ENCODE measurements at regions not wholly inside any gene's neighbourhood (a gene's known extent, or its start where the extent isn't known, plus 50 kb on each side); places are given as distances from the start of the nearest gene placed in this dataset.

DNA sequence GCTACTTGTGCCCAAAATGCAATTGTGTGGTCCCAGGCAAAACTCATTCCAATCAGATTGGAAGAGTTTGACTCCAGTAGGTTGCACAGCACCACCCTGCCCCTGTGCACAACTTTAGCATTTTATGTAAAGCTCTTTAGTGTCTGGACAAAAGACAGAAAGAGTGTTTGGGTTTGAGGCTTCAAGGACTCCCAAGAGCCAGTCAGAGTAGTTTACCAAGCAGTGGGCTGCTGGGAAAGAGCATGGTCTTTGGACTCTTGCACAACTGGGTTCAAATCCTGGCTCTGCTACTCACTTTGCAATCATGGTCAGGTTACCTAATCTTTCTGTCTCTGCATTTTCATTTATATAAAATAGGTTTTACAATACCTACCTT is 75.8 kb upstream of the UMPS start:
- intact Hi-C loops (cut with micrococcal nuclease) = no loop called here

DNA sequence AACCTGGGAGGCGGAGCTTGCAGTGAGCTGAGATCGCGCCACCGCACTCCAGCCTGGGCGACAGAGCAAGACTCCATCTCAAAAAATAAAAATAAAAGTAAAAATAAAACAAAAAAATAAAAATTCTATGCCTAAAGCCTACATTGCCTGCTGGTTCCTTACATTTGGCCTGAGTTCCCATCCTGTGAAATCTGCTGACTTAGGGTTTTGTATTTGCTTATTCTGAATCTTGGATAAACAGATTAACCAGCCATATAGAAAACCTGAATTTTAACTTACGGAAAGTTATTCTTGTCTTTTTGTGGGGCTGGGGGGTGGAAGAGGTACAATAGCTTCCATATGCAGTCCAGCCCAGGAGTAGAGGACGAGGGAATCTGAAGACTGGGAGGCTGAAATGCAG is 73.7 kb upstream of the UMPS start:
- intact Hi-C loops (cut with micrococcal nuclease) = no loop called here

DNA sequence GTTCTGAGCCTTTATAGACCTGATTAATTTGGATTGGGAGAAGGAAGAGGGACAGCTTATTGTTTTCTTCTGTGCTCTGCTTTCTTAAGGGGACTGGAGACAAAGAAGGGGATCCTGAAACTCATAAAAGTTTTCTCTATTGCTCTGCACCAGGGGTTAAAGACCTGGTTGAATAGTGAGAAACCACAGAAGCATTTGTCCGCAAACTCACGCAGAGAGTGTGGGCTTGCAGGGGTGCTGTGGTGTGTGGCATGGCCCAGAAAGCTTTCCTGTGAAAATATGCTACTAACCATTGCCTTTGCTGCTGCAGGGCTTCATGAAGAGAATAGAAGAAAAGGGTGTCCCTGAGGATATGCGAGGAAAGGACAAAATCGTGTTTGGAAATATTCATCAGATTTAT is 73.1 kb upstream of the UMPS start:
- intact Hi-C loops (cut with micrococcal nuclease) = no loop called here

DNA sequence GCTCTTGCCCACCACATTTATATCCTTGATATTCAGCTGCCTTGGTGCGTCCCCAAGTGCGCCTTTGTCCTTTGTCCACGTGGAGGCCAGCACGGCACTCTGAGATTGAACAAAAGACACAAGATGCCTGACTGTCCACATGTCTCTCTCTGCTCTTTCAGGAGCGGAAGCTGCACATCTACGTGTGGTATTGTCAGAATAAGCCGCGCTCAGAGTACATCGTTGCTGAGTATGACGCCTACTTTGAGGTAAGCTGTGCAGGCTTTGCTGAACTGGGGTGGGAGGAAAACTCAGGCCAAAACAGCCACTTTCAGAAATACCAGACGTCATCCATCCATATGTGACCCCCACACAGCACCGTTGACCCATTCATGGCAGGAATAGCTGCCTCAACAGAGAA is 72.0 kb upstream of the UMPS start:
- intact Hi-C loops (cut with micrococcal nuclease) = no loop called here

DNA sequence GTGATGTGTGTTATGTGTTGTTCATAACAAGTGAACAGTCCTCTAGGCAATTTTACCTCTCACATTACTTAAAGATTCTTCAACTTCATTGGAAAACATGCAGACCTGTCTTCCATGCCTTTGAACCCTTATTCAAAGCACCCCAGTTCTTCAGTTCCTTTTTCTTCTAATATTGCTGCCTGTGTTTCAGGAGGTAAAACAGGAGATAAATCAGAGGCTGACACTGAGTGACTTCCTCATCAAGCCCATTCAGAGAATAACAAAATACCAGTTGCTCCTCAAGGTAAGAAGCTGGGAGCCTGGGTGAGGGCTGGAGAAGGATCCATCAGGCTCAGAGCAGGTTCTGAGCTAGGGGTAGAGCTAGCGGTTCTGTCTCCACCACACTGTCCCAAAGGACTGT is 71.1 kb upstream of the UMPS start:
- intact Hi-C loops (cut with micrococcal nuclease) = no loop called here

DNA sequence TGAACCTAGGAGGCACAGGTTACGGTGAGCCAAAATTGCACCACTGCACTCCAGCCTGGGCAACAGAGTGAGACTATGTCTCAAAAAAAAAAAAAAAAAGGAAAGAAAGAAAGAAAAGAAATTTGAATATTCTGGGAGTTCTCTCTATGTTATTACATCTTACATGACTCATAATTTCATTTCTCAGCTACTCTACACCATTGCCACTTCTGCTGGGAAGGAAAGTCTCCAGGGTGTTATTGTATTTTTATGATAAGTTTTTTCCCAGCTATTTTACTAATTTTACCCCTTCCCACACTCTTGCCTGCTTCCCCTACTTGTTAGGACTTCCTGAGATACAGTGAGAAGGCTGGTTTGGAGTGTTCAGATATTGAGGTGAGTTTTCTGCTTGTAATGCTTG is 69.7 kb upstream of the UMPS start:
- intact Hi-C loops (cut with micrococcal nuclease) = no loop called here

DNA sequence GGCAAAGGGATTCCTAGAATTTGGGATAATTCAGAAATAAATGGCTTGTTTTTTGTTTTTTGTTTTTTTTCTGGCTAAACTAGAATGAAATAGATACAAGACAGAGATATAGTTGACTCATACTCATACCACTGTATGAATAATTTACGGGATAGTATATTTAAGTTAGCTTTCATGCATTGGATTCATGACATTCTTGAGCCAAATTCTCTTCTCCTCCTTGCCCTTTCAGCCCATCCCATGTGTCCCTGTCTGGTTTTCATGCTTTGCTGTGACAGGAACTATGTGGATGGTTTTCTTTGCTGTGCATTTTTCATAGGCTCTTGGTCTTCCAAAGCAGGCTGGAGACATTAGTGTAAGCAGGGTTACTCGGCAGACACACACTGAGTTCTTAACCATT is 66.6 kb upstream of the UMPS start:
- intact Hi-C loops (cut with micrococcal nuclease) = no loop called here

DNA sequence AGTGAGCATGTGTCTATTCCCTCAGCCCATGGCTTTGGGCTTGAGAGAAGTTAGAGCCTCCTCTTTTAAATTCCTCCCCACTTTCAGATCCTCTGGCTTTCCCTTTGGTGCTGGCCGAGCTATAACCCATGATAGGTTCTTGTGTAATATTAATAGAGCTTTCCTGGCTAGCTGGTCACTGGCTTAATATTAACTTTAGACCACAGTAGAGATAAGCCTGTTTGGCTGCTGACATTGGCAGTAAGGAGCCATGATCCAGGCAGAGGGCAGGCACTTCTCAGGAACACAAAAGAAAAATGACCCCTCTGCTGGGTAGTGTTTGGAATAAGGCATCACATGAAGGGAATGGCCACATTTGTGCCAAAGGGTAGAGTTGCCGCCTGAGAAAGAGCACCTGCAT is 65.4 kb upstream of the UMPS start:
- intact Hi-C loops (cut with micrococcal nuclease) = no loop called here

DNA sequence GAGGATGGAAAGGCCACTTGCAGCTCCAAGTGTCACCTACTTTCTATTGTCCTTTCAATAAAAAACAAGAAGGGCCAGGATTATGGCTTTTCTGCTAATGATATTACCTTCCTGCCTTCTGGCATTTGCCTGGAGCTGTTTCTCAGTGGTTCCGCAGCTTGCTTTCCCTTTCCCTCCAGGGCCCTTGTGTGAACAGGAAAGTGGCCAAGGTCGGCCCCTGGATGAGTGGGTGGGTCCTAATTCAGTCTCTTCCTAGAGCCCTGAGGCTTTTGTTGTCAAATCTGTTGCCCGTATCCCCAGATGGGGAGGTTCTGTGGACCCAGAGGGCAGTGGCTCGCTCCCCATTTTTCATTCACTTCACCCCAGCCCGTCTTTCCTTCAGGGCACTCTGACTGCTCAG is 64.2 kb upstream of the UMPS start:
- intact Hi-C loops (cut with micrococcal nuclease) = no loop called here

DNA sequence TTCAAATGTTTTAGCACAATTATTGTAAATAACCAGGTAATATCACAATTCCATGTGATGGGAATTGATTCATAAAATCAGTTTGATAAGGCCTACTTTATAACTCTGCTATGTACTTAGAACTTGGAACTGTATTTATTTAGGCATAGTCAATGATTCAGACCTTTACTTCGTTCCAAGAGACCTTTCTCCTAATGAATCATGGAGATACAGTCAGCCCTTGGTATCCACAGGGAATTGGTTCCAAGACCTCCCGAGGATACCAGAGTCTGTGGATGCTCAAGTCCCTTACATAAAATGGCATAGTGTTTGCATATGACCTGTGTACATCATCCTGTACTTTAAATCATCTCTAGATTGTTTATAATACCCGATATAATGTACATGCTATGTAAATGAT is 60.8 kb upstream of the UMPS start:
- intact Hi-C loops (cut with micrococcal nuclease) = no loop called here

DNA sequence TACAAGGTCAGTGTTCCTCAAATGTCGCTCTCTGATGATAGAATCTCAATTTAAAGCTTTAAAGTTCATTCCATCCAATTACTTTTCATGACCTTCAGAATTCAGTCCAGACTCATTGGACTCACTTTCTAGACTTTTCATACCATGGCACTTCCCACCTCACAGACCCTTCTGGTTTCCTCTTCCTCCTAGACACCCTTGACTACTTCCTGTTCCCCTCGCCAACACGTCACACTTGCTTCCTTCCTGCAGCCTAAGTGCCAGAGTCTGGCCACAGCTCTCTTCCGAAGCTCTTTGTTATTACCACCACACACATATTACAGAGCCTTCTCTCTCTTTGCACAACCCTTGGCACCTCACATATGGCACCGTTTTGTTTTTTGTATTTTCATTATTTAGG is 59.1 kb upstream of the UMPS start:
- intact Hi-C loops (cut with micrococcal nuclease) = no loop called here

DNA sequence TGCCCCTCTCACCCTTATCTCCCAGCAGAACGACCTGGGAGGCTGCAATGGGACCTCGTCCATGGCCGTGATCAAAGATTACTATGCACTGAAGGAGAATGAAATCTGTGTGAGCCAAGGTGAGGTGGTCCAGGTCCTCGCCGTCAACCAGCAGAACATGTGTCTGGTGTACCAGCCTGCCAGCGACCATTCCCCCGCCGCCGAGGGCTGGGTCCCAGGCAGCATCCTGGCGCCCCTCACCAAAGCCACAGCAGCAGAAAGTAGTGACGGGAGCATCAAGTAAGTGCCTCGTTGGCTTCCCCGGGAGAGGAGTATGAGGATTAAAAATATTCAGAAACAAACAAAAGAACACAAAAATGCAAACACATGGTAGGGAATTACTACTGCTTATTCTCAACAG is 55.9 kb upstream of the UMPS start:
- intact Hi-C loops (cut with micrococcal nuclease) = no loop called here

DNA sequence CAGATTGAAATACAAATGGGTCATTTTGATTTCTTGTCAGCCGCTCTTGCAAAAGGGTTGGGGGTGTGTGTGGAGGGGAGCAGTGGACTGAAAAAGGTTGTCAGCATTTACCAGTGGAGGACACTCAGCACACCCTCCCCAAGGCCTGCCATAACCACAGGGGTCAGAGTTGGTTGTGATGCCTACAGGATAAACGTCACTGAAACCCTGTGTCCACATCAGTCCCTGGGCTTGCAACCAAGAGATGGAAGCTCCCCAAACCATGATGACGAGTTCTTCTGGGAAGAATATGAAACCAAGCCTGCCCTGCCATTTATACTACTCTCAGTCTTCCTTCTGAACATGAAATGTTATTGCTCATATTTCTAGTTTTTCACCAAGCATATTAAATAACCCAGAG is 54.0 kb upstream of the UMPS start:
- intact Hi-C loops (cut with micrococcal nuclease) = no loop called here

DNA sequence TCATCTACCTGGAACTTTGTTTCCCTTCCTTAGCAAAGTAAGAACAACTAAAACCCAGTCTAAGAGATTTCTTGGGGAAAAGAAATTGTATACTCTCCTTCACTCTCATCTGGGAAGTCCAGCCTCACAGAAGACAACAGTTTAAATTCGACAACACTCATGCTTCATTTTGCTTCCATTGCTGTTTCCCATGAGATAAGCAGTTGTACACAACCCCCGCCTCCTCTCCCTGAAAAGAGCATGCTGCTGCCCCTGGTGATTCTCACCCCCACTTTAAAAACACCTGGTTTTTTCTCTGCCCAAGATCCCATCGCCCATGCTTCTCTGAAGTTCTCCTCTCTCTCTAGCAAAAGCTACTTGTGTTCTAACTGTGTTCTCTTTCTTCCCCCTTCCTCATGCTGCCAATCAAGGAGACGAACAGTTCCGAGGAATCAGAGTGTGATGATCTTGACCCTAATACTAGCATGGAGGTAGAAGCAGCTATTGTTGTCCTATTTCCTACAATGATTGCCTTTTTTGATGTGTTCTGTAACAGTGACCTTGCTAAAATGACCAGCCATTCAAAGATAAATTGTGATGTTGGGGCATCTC is 51.1 kb upstream of the UMPS start:
- intact Hi-C loops (cut with micrococcal nuclease) = no loop called here

Data from T-helper 1 cell treated with Interleukin-12 subunit alpha and Interleukin-12 subunit beta and Interleukin-4 antibody, amounts not matched to agents 30 ng/mL and 1 ng/mL, for 36 hours (primary cell).